CD8-positive, alpha-beta memory T cell (primary cell): ENCODE measurements at regions not wholly inside any gene's neighbourhood (a gene's known extent, or its start where the extent isn't known, plus 50 kb on each side); places are given as distances from the start of the nearest gene placed in this dataset.

ENCODE experiments used
- CTCF ChIA-PET: fragments of 350-600 bp; sonication (Branson Sonifier 250); formaldehyde crosslinking; loops from one replicate; lab custom pipeline; 2021; ENCODE audit warnings: antibody characterized with exemption; lab: Charles Lee
- POLR2A ChIA-PET: fragments of 350-600 bp; sonication (Branson Sonifier 250); formaldehyde crosslinking; loops from one replicate; lab custom pipeline; 2021; ENCODE audit warnings: antibody characterized with exemption; lab: Charles Lee
- DNase-seq, 5 donors: peaks; one replicate each; pipeline versions ENCODE4 v3.0.0 to v3.0.0-alpha.2; 2020 to 2022; ENCODE audit warnings: mixed read lengths in 1 of 5
- H3K27ac ChIP-seq: one replicate; pipeline ENCODE4 v1.7.0; 2013; ENCODE audit warnings: low read depth, mild to moderate bottlenecking, low read length, moderate library complexity
- H3K27me3 ChIP-seq: 2 replicates; pipeline ENCODE4 v1.7.0; 2013; ENCODE audit warnings: low read length, mild to moderate bottlenecking; ENCODE audit not compliant: insufficient read depth, poor library complexity, severe bottlenecking
- H3K36me3 ChIP-seq: 2 replicates; pipeline ENCODE4 v1.7.0; 2013; ENCODE audit warnings: mild to moderate bottlenecking, low read length, moderate library complexity; ENCODE audit not compliant: insufficient read depth
- H3K4me1 ChIP-seq: 2 replicates; pipeline ENCODE4 v1.7.0; 2013; ENCODE audit warnings: mild to moderate bottlenecking, low read length, moderate library complexity; ENCODE audit not compliant: insufficient read depth
- H3K4me3 ChIP-seq: 2 replicates; pipeline ENCODE4 v1.7.0; 2013; ENCODE audit warnings: mild to moderate bottlenecking, low read length
- H3K9me3 ChIP-seq: 2 replicates; pipeline ENCODE4 v1.7.0; 2013; ENCODE audit warnings: mild to moderate bottlenecking, low read length
- H3K27ac Mint-ChIP-seq, 8 donors: one replicate each; pipeline ENCODE4 v1.8.0; 2020 to 2021; ENCODE audit warnings: mixed read lengths in 8 of 8, mild to moderate bottlenecking in 6 of 8, inconsistent platforms in 3 of 8, moderate library complexity in 3 of 8
- H3K27me3 Mint-ChIP-seq, 2 donors: one replicate each; pipeline ENCODE4 v1.8.0; 2020 to 2021; ENCODE audit warnings: mixed read lengths in 2 of 2, mild to moderate bottlenecking in 1 of 2, moderate library complexity in 1 of 2
- H3K36me3 Mint-ChIP-seq, 3 donors: one replicate each; pipeline ENCODE4 v1.8.0; 2020 to 2021; ENCODE audit warnings: mixed read lengths in 3 of 3, inconsistent platforms in 1 of 3, mild to moderate bottlenecking in 1 of 3
- H3K4me1 Mint-ChIP-seq, 3 donors: one replicate each; pipeline ENCODE4 v1.8.0; 2020 to 2021; ENCODE audit warnings: mixed read lengths in 3 of 3, inconsistent platforms in 1 of 3, mild to moderate bottlenecking in 1 of 3
- H3K4me3 Mint-ChIP-seq, 7 donors: one replicate each; pipeline ENCODE4 v1.8.0; 2020 to 2021; ENCODE audit warnings: mixed read lengths in 7 of 7, mild to moderate bottlenecking in 6 of 7, moderate library complexity in 4 of 7, inconsistent platforms in 2 of 7
- H3K9me3 Mint-ChIP-seq, 5 donors: one replicate each; pipeline ENCODE4 v1.8.0; 2020 to 2022; ENCODE audit warnings: mixed read lengths in 5 of 5, mild to moderate bottlenecking in 3 of 5, moderate library complexity in 2 of 5, inconsistent platforms in 1 of 5

DNA sequence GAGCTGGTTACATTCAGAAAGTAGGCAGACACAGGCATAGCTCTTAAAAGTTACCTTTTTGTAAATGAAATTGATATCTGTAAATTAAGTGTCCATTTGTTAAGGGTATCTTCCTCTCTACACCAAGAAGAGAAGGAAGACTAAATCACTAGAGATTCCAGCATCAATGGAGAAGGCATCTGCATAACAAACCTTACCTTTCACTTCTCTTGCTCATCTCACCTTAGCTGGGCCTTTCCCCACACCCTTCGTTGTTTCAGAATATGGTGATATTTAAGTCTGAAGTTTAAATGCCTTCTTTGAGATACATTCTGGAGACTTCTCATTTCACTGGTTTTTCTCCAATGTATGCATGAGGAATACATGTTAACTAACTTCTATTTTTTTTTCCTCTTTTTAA lies 54.5 kb upstream of the TGFBR2 start:
- peaks cover 0 to 6% (median 0%) of the 10 kb centered on the region in 3 donors for H3K4me1 Mint-ChIP-seq
- no peak overlapping the region for H3K4me3 Mint-ChIP-seq
- H3K27ac Mint-ChIP-seq: no peak overlapping the region
- no peaks in the 10 kb centered on the region for H3K9me3 Mint-ChIP-seq
- CTCF ChIA-PET: no interaction called here
- H3K27me3 ChIP-seq: no peaks in the 10 kb centered on the region
- H3K9me3 ChIP-seq: no peaks in the 10 kb centered on the region
- no peaks in the 10 kb centered on the region for H3K4me1 ChIP-seq
- H3K27ac ChIP-seq: no peak overlapping the region
- H3K36me3 ChIP-seq: no peaks in the 10 kb centered on the region
- no peak overlapping the region for H3K4me3 ChIP-seq
- no peak for DNase-seq
- no peaks in the 10 kb centered on the region for H3K36me3 Mint-ChIP-seq
- POLR2A ChIA-PET: no interaction called here
- H3K27me3 Mint-ChIP-seq: no peaks in the 10 kb centered on the region

GRCh38 chr3:30553641-30554316 lies 52.6 kb upstream of the TGFBR2 start:
- DNase-seq: no peak
- ChIA-PET POLR2A (no interaction called here), CTCF (no interaction called here)

GRCh38 chr3:30554317-30554690 lies 52.1 kb upstream of the TGFBR2 start:
- CTCF ChIA-PET: no interaction called here
- Histone ChIP-seq H3K4me1 (no peaks in the 10 kb centered on the region), H3K27ac (no peak overlapping the region), H3K27me3 (no peaks in the 10 kb centered on the region), H3K9me3 (no peaks in the 10 kb centered on the region), H3K4me3 (no peak overlapping the region), H3K36me3 (no peaks in the 10 kb centered on the region)
- Mint-ChIP-seq H3K36me3 (peaks cover 0 to 1% (median 0%) of the 10 kb centered on the region in 3 donors), H3K27me3 (no peaks in the 10 kb centered on the region), H3K4me3 (no peak overlapping the region), H3K9me3 (no peaks in the 10 kb centered on the region), H3K27ac (no peak overlapping the region), H3K4me1 (peaks cover 0 to 6% (median 0%) of the 10 kb centered on the region in 3 donors)
- no peak for DNase-seq
- POLR2A ChIA-PET: no interaction called here

More at GRCh38 chr3:30553641-30554316, 52.6 kb upstream of the TGFBR2 start:
- H3K27me3 Mint-ChIP-seq: no peaks in the 10 kb centered on the region
- H3K36me3 Mint-ChIP-seq: peaks cover 0 to 1% (median 0%) of the 10 kb centered on the region in 3 donors
- H3K4me3 ChIP-seq: no peak overlapping the region
- no peak overlapping the region for H3K27ac Mint-ChIP-seq
- H3K27me3 ChIP-seq: no peaks in the 10 kb centered on the region
- H3K4me3 Mint-ChIP-seq: no peak overlapping the region
- H3K9me3 ChIP-seq: no peaks in the 10 kb centered on the region
- H3K4me1 Mint-ChIP-seq: peaks cover 0 to 6% (median 0%) of the 10 kb centered on the region in 3 donors
- no peaks in the 10 kb centered on the region for H3K9me3 Mint-ChIP-seq
- no peak overlapping the region for H3K27ac ChIP-seq
- no peaks in the 10 kb centered on the region for H3K36me3 ChIP-seq
- no peaks in the 10 kb centered on the region for H3K4me1 ChIP-seq

DNA sequence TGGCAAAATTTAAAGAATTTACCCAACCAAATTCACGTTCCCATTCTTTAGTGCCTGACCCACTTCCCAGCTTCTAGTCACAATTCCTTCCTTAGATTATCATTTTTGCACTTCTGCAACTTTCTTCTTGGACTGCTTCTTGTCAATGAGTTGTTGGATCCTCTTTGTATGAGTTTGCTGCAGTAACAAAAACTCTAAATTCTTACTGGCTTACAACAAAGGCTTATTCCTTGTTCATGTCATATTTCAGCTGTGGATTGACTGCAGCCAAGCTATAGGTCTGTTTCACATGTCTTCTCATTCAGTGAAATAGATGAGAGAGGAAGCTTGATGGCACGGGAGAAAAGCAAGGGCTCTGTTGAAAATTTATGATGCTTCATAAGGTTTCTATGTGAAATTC lies 50.4 kb upstream of the TGFBR2 start:
- H3K4me3 Mint-ChIP-seq: no peak overlapping the region
- H3K27me3 Mint-ChIP-seq: no peaks in the 10 kb centered on the region
- Histone ChIP-seq H3K27me3 (no peaks in the 10 kb centered on the region), H3K36me3 (no peaks in the 10 kb centered on the region), H3K27ac (no peak overlapping the region), H3K4me1 (no peaks in the 10 kb centered on the region), H3K9me3 (no peaks in the 10 kb centered on the region), H3K4me3 (no peak overlapping the region)
- H3K9me3 Mint-ChIP-seq: no peaks in the 10 kb centered on the region
- CTCF ChIA-PET: no interaction called here
- peaks cover 0 to 4% (median 0%) of the 10 kb centered on the region in 3 donors for H3K4me1 Mint-ChIP-seq
- no peak for DNase-seq
- H3K36me3 Mint-ChIP-seq: peaks cover 0 to 1% (median 0%) of the 10 kb centered on the region in 3 donors
- POLR2A ChIA-PET: no interaction called here
- H3K27ac Mint-ChIP-seq: no peak overlapping the region
